ENCODE measurements at regions not wholly inside any gene's neighbourhood (a gene's known extent, or its start where the extent isn't known, plus 50 kb on each side); places are given as distances from the start of the nearest gene placed in this dataset.

GRCh38 chr5:57537811-57538210, 55.2 kb upstream of the ACTBL2 start:
- TF ChIP-seq TCF7L2 (IDR thresholded peaks at IDR 0.05; ENCODE audit: low read depth, low read length) = no peak
- no peak for TF ChIP-seq POLR2AphosphoS5 (IDR thresholded peaks at IDR 0.05; ENCODE audit: low read depth, low read length)
- no peak for TF ChIP-seq CTCF (IDR thresholded peaks at IDR 0.05)
- TF ChIP-seq REST (IDR thresholded peaks at IDR 0.05; ENCODE audit: insufficient read depth in 1 of 2, low read depth in 2 of 2, low read length in 1 of 2) = no peak
- no peak for TF ChIP-seq SIN3A (IDR thresholded peaks at IDR 0.05; ENCODE audit: borderline replicate concordance, insufficient read depth, low read depth, low read length)

Measured in Panc1 (cell line).